HepG2 (cell line): ENCODE measurements at regions not wholly inside any gene's neighbourhood (a gene's known extent, or its start where the extent isn't known, plus 50 kb on each side); places are given as distances from the start of the nearest gene placed in this dataset.
A peak's percentile ranks its signal among the peaks of the same experiment; 100 is the strongest.

ENCODE experiments used
- ATAC-seq: fragments of 200-7000 bp; cut with Tn5 transposase; 3 replicates; pipeline ENCODE4 v1.9.1; 2020; ENCODE audit warnings: mild to moderate bottlenecking, moderate library complexity
- BruUV-seq: library from RNA; stranded (reverse); fragments of 400-500 nt; replicated peaks from 2 replicates; lab custom pipeline; 2021; lab: Mats Ljungman, UMichigan
- CTCF ChIA-PET: fragments of 300-600 bp; formaldehyde crosslinking; extraction: SDS; loops from one replicate; lab custom pipeline; 2021; ENCODE audit warnings: low total read pairs, inconsistent platforms, low intra/inter-chr PET ratio; lab: Yijun Ruan, JAX
- POLR2A ChIA-PET: fragments of 350-600 bp; sonication (Branson Sonifier 250); formaldehyde crosslinking; loops from one replicate; lab custom pipeline; 2020; ENCODE audit warnings: antibody characterized with exemption, inconsistent platforms; lab: Yijun Ruan, JAX
- DNase-seq: peaks from one replicate; pipeline ENCODE4 v3.0.0-alpha.2; 2015; ENCODE audit warnings: low spot score
- FAIRE-seq: peaks from 3 replicates; lab custom pipeline; 2011; peaks lifted over from hg19 to GRCh38; lab: Jason Lieb, UNC
- H2AFZ ChIP-seq: one replicate; pipeline ENCODE4 v1.6.1; 2011; ENCODE audit warnings: low read length, inconsistent platforms
- H3K27ac ChIP-seq: fragments of 300-600 bp; 3 replicates; pipeline ENCODE4 v1.8.0; 2011; ENCODE audit warnings: mixed run types, mild to moderate bottlenecking, mixed read lengths, low read length, inconsistent platforms; ENCODE audit not compliant: insufficient read depth; ENCODE audit errors: extremely low read length
- H3K27me3 ChIP-seq, 2 experiments: fragments of 200-600 bp in 1 of 2; 2 replicates in 1 of 2; 3 replicates in 1 of 2; pipeline versions ENCODE4 v1.6.0 to v1.8.0; 2011; ENCODE audit warnings: low read length in 2 of 2, mild to moderate bottlenecking in 2 of 2, moderate library complexity in 2 of 2, inconsistent platforms in 1 of 2; ENCODE audit not compliant: insufficient read depth in 2 of 2, control insufficient read depth in 1 of 2
- H3K36me3 ChIP-seq, 2 experiments: fragments of 200-600 bp in 1 of 2; replicated peaks in 1 of 2; 2 replicates in 1 of 2; 3 replicates in 1 of 2; pipeline versions ENCODE4 v1.5.1 to v1.8.0; 2011; ENCODE audit warnings: low read length in 2 of 2, inconsistent platforms in 1 of 2; ENCODE audit not compliant: insufficient read depth in 2 of 2, control insufficient read depth in 1 of 2
- H3K4me1 ChIP-seq: 2 replicates; pipeline ENCODE4 v1.5.1; 2012; ENCODE audit warnings: low read length, inconsistent platforms; ENCODE audit not compliant: insufficient read depth
- H3K4me2 ChIP-seq: 2 replicates; pipeline ENCODE4 v1.6.0; 2011; ENCODE audit warnings: low read depth, low read length, inconsistent platforms
- H3K4me3 ChIP-seq, 3 experiments: fragments of 200-600 bp in 1 of 3; sonication (generic), shearing (Covaris generic) in 1 of 3; replicated peaks in 1 of 3; 2 replicates each; pipeline ENCODE4 v1.5.1; 2011 to 2016; ENCODE audit warnings: low read length in 3 of 3, inconsistent platforms in 2 of 3, low read depth in 2 of 3, mild to moderate bottlenecking in 2 of 3, control low read depth in 1 of 3, mixed read lengths in 1 of 3; ENCODE audit not compliant: insufficient read depth in 1 of 3
- H3K79me2 ChIP-seq: one replicate; pipeline ENCODE4 v1.6.1; 2011; ENCODE audit warnings: low read length, inconsistent platforms; ENCODE audit not compliant: insufficient read depth
- H3K9ac ChIP-seq: 2 replicates; pipeline ENCODE4 v1.6.0; 2011; ENCODE audit warnings: mild to moderate bottlenecking, low read depth, low read length, inconsistent platforms; ENCODE audit not compliant: insufficient read depth
- H3K9me3 ChIP-seq: 2 replicates; pipeline ENCODE4 v1.5.1; 2012; ENCODE audit warnings: mild to moderate bottlenecking, low read length
- H4K20me1 ChIP-seq: 2 replicates; pipeline ENCODE4 v1.6.0; 2011; ENCODE audit warnings: inconsistent platforms, mild to moderate bottlenecking, low read length, moderate library complexity; ENCODE audit not compliant: insufficient read depth
- AKAP8 ChIP-seq: sonication (generic); formaldehyde crosslinking; IDR thresholded peaks from 2 replicates; pipeline ENCODE4 v1.5.1; 2020; ENCODE audit warnings: mild to moderate bottlenecking, missing genetic modification reagents
- ARID2 ChIP-seq: sonication (generic); formaldehyde crosslinking; IDR thresholded peaks from 2 replicates; pipeline ENCODE4 v1.8.1; 2022; ENCODE audit warnings: mild to moderate bottlenecking, missing genetic modification reagents, borderline replicate concordance
- HOXA3 ChIP-seq: sonication (generic); formaldehyde crosslinking; IDR thresholded peaks from 2 replicates; pipeline ENCODE4 v1.5.0; 2020; ENCODE audit warnings: missing genetic modification reagents
- SATB2 ChIP-seq: sonication (generic); formaldehyde crosslinking; IDR thresholded peaks from 2 replicates; pipeline ENCODE4 v1.5.0; 2020; ENCODE audit warnings: missing genetic modification reagents
- SMAD1 ChIP-seq: sonication (generic); formaldehyde crosslinking; IDR thresholded peaks from 2 replicates; pipeline ENCODE4 v1.4.0; 2020; ENCODE audit warnings: missing genetic modification reagents, low read depth, mild to moderate bottlenecking, borderline replicate concordance
- SNAI1 ChIP-seq: sonication (generic); formaldehyde crosslinking; IDR thresholded peaks from 2 replicates; pipeline ENCODE4 v1.5.0; 2020; ENCODE audit warnings: mild to moderate bottlenecking, missing genetic modification reagents, borderline replicate concordance
- ZNF33A ChIP-seq: sonication (generic); formaldehyde crosslinking; IDR thresholded peaks from 2 replicates; pipeline ENCODE4 v1.5.1; 2020; ENCODE audit warnings: missing genetic modification reagents, mild to moderate bottlenecking, moderate library complexity, borderline replicate concordance
- ZNF484 ChIP-seq: sonication (generic); formaldehyde crosslinking; IDR thresholded peaks from 2 replicates; pipeline ENCODE4 v1.5.1; 2020; ENCODE audit warnings: mild to moderate bottlenecking, low read depth, missing genetic modification reagents, borderline replicate concordance
- ZNF530 ChIP-seq: sonication (generic); formaldehyde crosslinking; IDR thresholded peaks from 2 replicates; pipeline ENCODE4 v1.5.0; 2020; ENCODE audit warnings: low read depth, mild to moderate bottlenecking, missing genetic modification reagents
- ZSCAN22 ChIP-seq: sonication (generic); formaldehyde crosslinking; IDR thresholded peaks from 2 replicates; pipeline ENCODE4 v1.4.0; 2020; ENCODE audit warnings: mild to moderate bottlenecking, missing genetic modification reagents
- WGBS: methylation state at CpG from one replicate; pipeline ENCODE4 v1.1.6; 2017; ENCODE audit warnings: low lambda C conversion rate; 5-methylcytosine and 5-hydroxymethylcytosine counted together
- in situ Hi-C: cut with HindIII; loops from 2 replicates; pipeline ENCODE4 v1.10.0; 2017; ENCODE audit warnings: low pct_unique_long_range_greater_than_20kb; ENCODE audit not compliant: extremely low pct_ligation_motif_present
- intact Hi-C: fragments of 100-400 bp; cut with micrococcal nuclease; formaldehyde crosslinking; loops from one replicate; pipeline ENCODE4 v1.10.0; 2022; ENCODE audit not compliant: unreplicated experiment
- TF ChIP-seq, protein P1 (sequence below): sonication (generic); formaldehyde crosslinking; conservative IDR thresholded peaks from 2 replicates; pipeline ENCODE4 v1.4.0; 2020; ENCODE audit warnings: mild to moderate bottlenecking, missing genetic modification reagents, moderate library complexity
- TF ChIP-seq, protein P2 (sequence below): sonication (generic); formaldehyde crosslinking; IDR thresholded peaks from 2 replicates; pipeline ENCODE4 v1.5.1; 2020; ENCODE audit warnings: mild to moderate bottlenecking, missing genetic modification reagents, moderate library complexity
- TF ChIP-seq, protein P3 (sequence below): sonication (generic); formaldehyde crosslinking; IDR thresholded peaks from 2 replicates; pipeline ENCODE4 v1.5.0; 2020; ENCODE audit warnings: mild to moderate bottlenecking, missing genetic modification reagents

DNA sequence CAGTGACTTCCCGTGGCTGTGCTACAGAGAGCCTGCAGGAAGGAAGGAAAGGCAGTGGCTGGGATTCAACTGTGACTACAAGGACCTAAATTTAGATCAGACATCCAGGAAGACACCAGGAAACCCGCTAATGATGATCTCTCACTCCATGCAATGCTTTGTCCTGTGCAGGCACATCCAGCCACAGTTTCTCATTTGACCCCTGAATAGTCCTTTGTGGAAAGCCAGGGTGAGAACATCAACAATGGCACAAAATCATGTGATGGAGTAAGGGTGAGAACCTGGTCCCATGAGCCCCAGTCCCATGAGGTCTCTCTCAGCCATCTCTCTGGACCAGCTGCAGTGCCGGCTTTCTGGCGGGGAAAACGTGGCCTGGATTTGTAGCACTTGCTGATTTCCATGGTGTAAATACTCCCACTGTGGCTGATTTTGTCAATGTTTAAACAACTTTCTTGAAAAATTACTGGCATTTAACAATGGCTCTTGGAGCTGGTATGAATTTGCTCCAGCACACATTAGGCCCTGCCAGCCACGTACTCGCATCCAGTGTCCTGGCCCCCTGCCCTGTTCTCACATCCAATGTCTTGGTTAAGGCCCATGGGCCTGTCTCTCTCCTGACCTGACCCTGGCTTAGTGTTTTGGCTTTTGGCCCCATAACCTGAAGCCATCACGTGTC lies 159.0 kb upstream of the HAAO start:
- in situ Hi-C loops (no loop called here), intact Hi-C loops (no loop called here)
- no peak overlapping the region for H3K4me3 ChIP-seq
- TF ChIP-seq ZNF484 (CRISPR knock-in tag) (no peak), SNAI1 (CRISPR knock-in tag) (no peak), HOXA3 (CRISPR knock-in tag) (0 out of 2 replicates have a peak, but pooled peaks have one; percentile 7), SATB2 (no peak), SMAD1 (CRISPR knock-in tag) (no peak), ARID2 (CRISPR knock-in tag) (no peak), ZNF33A (no peak), ZNF530 (peak; percentile 66; the same call in 1 of the 2 replicates), ZSCAN22 (no peak), AKAP8 (0 out of 2 replicates have a peak, but pooled peaks have one; percentile 26)
- TF ChIP-seq, protein P1, sequence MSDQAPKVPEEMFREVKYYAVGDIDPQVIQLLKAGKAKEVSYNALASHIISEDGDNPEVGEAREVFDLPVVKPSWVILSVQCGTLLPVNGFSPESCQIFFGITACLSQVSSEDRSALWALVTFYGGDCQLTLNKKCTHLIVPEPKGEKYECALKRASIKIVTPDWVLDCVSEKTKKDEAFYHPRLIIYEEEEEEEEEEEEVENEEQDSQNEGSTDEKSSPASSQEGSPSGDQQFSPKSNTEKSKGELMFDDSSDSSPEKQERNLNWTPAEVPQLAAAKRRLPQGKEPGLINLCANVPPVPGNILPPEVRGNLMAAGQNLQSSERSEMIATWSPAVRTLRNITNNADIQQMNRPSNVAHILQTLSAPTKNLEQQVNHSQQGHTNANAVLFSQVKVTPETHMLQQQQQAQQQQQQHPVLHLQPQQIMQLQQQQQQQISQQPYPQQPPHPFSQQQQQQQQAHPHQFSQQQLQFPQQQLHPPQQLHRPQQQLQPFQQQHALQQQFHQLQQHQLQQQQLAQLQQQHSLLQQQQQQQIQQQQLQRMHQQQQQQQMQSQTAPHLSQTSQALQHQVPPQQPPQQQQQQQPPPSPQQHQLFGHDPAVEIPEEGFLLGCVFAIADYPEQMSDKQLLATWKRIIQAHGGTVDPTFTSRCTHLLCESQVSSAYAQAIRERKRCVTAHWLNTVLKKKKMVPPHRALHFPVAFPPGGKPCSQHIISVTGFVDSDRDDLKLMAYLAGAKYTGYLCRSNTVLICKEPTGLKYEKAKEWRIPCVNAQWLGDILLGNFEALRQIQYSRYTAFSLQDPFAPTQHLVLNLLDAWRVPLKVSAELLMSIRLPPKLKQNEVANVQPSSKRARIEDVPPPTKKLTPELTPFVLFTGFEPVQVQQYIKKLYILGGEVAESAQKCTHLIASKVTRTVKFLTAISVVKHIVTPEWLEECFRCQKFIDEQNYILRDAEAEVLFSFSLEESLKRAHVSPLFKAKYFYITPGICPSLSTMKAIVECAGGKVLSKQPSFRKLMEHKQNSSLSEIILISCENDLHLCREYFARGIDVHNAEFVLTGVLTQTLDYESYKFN, result peak; percentile 23; the same call in 1 of the 2 replicates
- TF ChIP-seq, protein P2, sequence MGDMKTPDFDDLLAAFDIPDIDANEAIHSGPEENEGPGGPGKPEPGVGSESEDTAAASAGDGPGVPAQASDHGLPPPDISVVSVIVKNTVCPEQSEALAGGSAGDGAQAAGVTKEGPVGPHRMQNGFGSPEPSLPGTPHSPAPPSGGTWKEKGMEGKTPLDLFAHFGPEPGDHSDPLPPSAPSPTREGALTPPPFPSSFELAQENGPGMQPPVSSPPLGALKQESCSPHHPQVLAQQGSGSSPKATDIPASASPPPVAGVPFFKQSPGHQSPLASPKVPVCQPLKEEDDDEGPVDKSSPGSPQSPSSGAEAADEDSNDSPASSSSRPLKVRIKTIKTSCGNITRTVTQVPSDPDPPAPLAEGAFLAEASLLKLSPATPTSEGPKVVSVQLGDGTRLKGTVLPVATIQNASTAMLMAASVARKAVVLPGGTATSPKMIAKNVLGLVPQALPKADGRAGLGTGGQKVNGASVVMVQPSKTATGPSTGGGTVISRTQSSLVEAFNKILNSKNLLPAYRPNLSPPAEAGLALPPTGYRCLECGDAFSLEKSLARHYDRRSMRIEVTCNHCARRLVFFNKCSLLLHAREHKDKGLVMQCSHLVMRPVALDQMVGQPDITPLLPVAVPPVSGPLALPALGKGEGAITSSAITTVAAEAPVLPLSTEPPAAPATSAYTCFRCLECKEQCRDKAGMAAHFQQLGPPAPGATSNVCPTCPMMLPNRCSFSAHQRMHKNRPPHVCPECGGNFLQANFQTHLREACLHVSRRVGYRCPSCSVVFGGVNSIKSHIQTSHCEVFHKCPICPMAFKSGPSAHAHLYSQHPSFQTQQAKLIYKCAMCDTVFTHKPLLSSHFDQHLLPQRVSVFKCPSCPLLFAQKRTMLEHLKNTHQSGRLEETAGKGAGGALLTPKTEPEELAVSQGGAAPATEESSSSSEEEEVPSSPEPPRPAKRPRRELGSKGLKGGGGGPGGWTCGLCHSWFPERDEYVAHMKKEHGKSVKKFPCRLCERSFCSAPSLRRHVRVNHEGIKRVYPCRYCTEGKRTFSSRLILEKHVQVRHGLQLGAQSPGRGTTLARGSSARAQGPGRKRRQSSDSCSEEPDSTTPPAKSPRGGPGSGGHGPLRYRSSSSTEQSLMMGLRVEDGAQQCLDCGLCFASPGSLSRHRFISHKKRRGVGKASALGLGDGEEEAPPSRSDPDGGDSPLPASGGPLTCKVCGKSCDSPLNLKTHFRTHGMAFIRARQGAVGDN, result no peak; the same call in none of the 2 replicates
- TF ChIP-seq, protein P3, sequence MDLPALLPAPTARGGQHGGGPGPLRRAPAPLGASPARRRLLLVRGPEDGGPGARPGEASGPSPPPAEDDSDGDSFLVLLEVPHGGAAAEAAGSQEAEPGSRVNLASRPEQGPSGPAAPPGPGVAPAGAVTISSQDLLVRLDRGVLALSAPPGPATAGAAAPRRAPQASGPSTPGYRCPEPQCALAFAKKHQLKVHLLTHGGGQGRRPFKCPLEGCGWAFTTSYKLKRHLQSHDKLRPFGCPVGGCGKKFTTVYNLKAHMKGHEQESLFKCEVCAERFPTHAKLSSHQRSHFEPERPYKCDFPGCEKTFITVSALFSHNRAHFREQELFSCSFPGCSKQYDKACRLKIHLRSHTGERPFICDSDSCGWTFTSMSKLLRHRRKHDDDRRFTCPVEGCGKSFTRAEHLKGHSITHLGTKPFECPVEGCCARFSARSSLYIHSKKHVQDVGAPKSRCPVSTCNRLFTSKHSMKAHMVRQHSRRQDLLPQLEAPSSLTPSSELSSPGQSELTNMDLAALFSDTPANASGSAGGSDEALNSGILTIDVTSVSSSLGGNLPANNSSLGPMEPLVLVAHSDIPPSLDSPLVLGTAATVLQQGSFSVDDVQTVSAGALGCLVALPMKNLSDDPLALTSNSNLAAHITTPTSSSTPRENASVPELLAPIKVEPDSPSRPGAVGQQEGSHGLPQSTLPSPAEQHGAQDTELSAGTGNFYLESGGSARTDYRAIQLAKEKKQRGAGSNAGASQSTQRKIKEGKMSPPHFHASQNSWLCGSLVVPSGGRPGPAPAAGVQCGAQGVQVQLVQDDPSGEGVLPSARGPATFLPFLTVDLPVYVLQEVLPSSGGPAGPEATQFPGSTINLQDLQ (CRISPR knock-in tag), result peak; percentile 28; the same call in 1 of the 2 replicates

More for the DNA sequence above, 159.0 kb upstream of the HAAO start:
- no peak for ATAC-seq
- FAIRE-seq, result peak; percentile 21
- Histone ChIP-seq H3K4me1 (peaks cover 90% of the 10 kb centered on the region), H3K9ac (peak overlapping the region; percentile 13; the same call in 1 of the 2 replicates), H4K20me1 (no peaks in the 10 kb centered on the region), H3K27me3 (no peaks in the 10 kb centered on the region), H3K4me2 (peak overlapping the region; percentile 22; the same call in 1 of the 2 replicates), H3K9me3 (no peaks in the 10 kb centered on the region), H2AFZ (no peak overlapping the region), H3K79me2 (no peaks in the 10 kb centered on the region), H3K36me3 (no peaks in the 10 kb centered on the region), H3K27ac (no peak overlapping the region)
- no peak for DNase-seq
- CTCF ChIA-PET, result no interaction called here
- WGBS, result 87% methylated on average over 8 of the region's 8 CpGs
- POLR2A ChIA-PET, result interaction anchor here (0.7 to 1.3 kb wide), 2 partner anchors 24 to 27 kb away, joined by 3 to 10 read pairs; no protein-coding TSS in a partner anchor
- no TSS peak for BruUV-seq
